BJ (cell line): ENCODE measurements at regions not wholly inside any gene's neighbourhood (a gene's known extent, or its start where the extent isn't known, plus 50 kb on each side); places are given as distances from the start of the nearest gene placed in this dataset.

ENCODE experiments used
- CTCF ChIA-PET: fragments of 350-600 bp; formaldehyde crosslinking; extraction: SDS; loops from one replicate; lab custom pipeline; 2021; ENCODE audit warnings: antibody characterized with exemption, inconsistent platforms; lab: Yijun Ruan, JAX
- POLR2A ChIA-PET: fragments of 300-600 bp; sonication (Branson Sonifier 250); formaldehyde crosslinking; extraction: SDS; loops from one replicate; lab custom pipeline; 2021; ENCODE audit warnings: antibody characterized with exemption; lab: Charles Lee
- DNase-seq: peaks from one replicate; pipeline ENCODE4 v3.0.0-alpha.2; 2011; ENCODE audit warnings: low read depth
- H3K27me3 ChIP-seq: 2 replicates; pipeline ENCODE4 v1.6.0; 2011; ENCODE audit warnings: low read length; ENCODE audit not compliant: control insufficient read depth, insufficient read depth
- H3K36me3 ChIP-seq: 2 replicates; pipeline ENCODE4 v1.5.1; 2011; ENCODE audit warnings: low read length; ENCODE audit not compliant: control insufficient read depth, insufficient read depth
- H3K4me3 ChIP-seq: 2 replicates; pipeline ENCODE4 v1.5.1; 2011; ENCODE audit warnings: low read depth, mild to moderate bottlenecking, control low read depth, low read length
- CTCF ChIP-seq: IDR thresholded peaks from 2 replicates; pipeline ENCODE4 v1.5.1; 2011; ENCODE audit warnings: low read depth, mild to moderate bottlenecking, control low read depth, inconsistent platforms, low read length, moderate library complexity; ENCODE audit not compliant: insufficient read depth

- ChIA-PET CTCF (interaction anchor here (0.8 to 2.4 kb wide), 5 partner anchors 9 to 378 kb away, joined by 3 to 7 read pairs (median 5); no protein-coding TSS in a partner anchor), POLR2A (no interaction called here)
- no peak overlapping the region for H3K4me3 ChIP-seq
- no peaks in the 10 kb centered on the region for H3K27me3 ChIP-seq
- no peaks in the 10 kb centered on the region for H3K36me3 ChIP-seq
- TF ChIP-seq CTCF, result no peak
- no peak for DNase-seq
Measured at GRCh38 chr14:34218881-34219280, 243.2 kb downstream of the SPTSSA start.

- TF ChIP-seq CTCF, result no peak
- ChIA-PET CTCF (interaction anchor here (0.6 to 1.1 kb wide), 3 partner anchors 69 to 645 kb away, joined by 3 read pairs; no protein-coding TSS in a partner anchor), POLR2A (no interaction called here)
- H3K27me3 ChIP-seq, result no peaks in the 10 kb centered on the region
- no peak overlapping the region for H3K4me3 ChIP-seq
- DNase-seq, result no peak
- H3K36me3 ChIP-seq, result no peaks in the 10 kb centered on the region
Measured at GRCh38 chr14:34214961-34215360, 247.1 kb downstream of the SPTSSA start.

GRCh38 chr14:34213332-34213731 is 248.7 kb downstream of the SPTSSA start:
- Histone ChIP-seq H3K36me3 (no peaks in the 10 kb centered on the region), H3K27me3 (no peaks in the 10 kb centered on the region), H3K4me3 (no peak overlapping the region)
- no peak for DNase-seq
- POLR2A ChIA-PET, result no interaction called here
- CTCF ChIA-PET, result interaction anchor here (2.0 kb wide), 1 partner anchor 12 kb away, joined by 6 read pairs; no protein-coding TSS in a partner anchor
- no peak for TF ChIP-seq CTCF

- H3K4me3 ChIP-seq, result no peak overlapping the region
- no peaks in the 10 kb centered on the region for H3K36me3 ChIP-seq
- TF ChIP-seq CTCF, result no peak
- no peak for DNase-seq
- ChIA-PET POLR2A (interaction anchor here (0.6 kb wide), 1 partner anchor 23 kb away, joined by 3 read pairs; no protein-coding TSS in a partner anchor), CTCF (interaction anchor here (0.6 to 2.0 kb wide), 3 partner anchors 13 to 114 kb away, joined by 4 to 6 read pairs (median 4); no protein-coding TSS in a partner anchor)
- no peaks in the 10 kb centered on the region for H3K27me3 ChIP-seq
Measured at GRCh38 chr14:34212172-34212929, 249.7 kb downstream of the SPTSSA start.

- H3K36me3 ChIP-seq, result no peaks in the 10 kb centered on the region
- no peak for DNase-seq
- ChIA-PET POLR2A (no interaction called here), CTCF (interaction anchor here (0.6 to 2.0 kb wide), 2 partner anchors 13 to 54 kb away, joined by 4 to 6 read pairs; no protein-coding TSS in a partner anchor)
- TF ChIP-seq CTCF, result no peak
- no peak overlapping the region for H3K4me3 ChIP-seq
- H3K27me3 ChIP-seq, result no peaks in the 10 kb centered on the region
Measured at GRCh38 chr14:34211732-34212131, 250.3 kb downstream of the SPTSSA start.
